SK-N-SH (cell line): ENCODE measurements at regions not wholly inside any gene's neighbourhood (a gene's known extent, or its start where the extent isn't known, plus 50 kb on each side); places are given as distances from the start of the nearest gene placed in this dataset.

Experiments
- CTCF ChIA-PET: fragments of 300-600, 350-600 bp; formaldehyde crosslinking; extraction: SDS; loops from one replicate; lab custom pipeline; 2021; lab: Yijun Ruan, JAX
- POLR2A ChIA-PET: fragments of 350-600 bp; sonication (Branson Sonifier 250); formaldehyde crosslinking; extraction: SDS; loops from one replicate; lab custom pipeline; 2020; ENCODE audit warnings: antibody characterized with exemption, inconsistent platforms; lab: Yijun Ruan, JAX
- DNase-seq: peaks from one replicate; pipeline ENCODE4 v3.0.0; 2012
- H2AFZ ChIP-seq: fragments of 200-600 bp; sonication (generic); 2 replicates; pipeline ENCODE4 v1.8.1; 2016; ENCODE audit warnings: antibody characterized with exemption, mild to moderate bottlenecking, low read depth
- H3F3A ChIP-seq: fragments of 200-600 bp; sonication (generic); replicated peaks from 2 replicates; pipeline ENCODE3; 2016; ENCODE audit warnings: antibody characterized with exemption, mild to moderate bottlenecking; ENCODE audit not compliant: insufficient read depth
- H3K27ac ChIP-seq, 2 experiments: fragments of 200-500 bp in 1 of 2; fragments of 200-600 bp in 1 of 2; sonication (Bioruptor generic) in 1 of 2; sonication (generic), shearing (Covaris generic) in 1 of 2; 2 replicates each; pipeline versions ENCODE4 v1.5.1 to v1.6.1; 2014 to 2016; ENCODE audit warnings: low read depth in 2 of 2, inconsistent platforms in 1 of 2, low read length in 1 of 2, mild to moderate bottlenecking in 1 of 2, mixed read lengths in 1 of 2
- H3K27me3 ChIP-seq: fragments of 200-600 bp; sonication (generic), shearing (Covaris generic); 2 replicates; pipeline ENCODE4 v1.6.1; 2016; ENCODE audit warnings: mixed run types; ENCODE audit not compliant: insufficient read depth
- H3K36me3 ChIP-seq, 2 experiments: fragments of 200-500 bp in 1 of 2; fragments of 200-600 bp in 1 of 2; sonication (Bioruptor generic) in 1 of 2; sonication (generic) in 1 of 2; replicated peaks in 1 of 2; 2 replicates each; pipeline versions ENCODE3 to v1.5.1; 2014 to 2016; ENCODE audit warnings: low read length in 1 of 2, mild to moderate bottlenecking in 1 of 2; ENCODE audit not compliant: insufficient read depth in 2 of 2, control insufficient read depth in 1 of 2
- H3K4me1 ChIP-seq, 2 experiments: fragments of 200-500 bp in 1 of 2; fragments of 200-600 bp in 1 of 2; sonication (Bioruptor generic) in 1 of 2; sonication (generic), shearing (Covaris generic) in 1 of 2; 2 replicates each; pipeline versions ENCODE4 v1.5.1 to v1.6.1; 2014 to 2016; ENCODE audit warnings: low read depth in 1 of 2, low read length in 1 of 2, mixed run types in 1 of 2; ENCODE audit not compliant: insufficient read depth in 2 of 2, control insufficient read depth in 1 of 2
- H3K4me2 ChIP-seq: fragments of 200-600 bp; sonication (generic), shearing (Covaris generic); 2 replicates; pipeline ENCODE4 v1.6.1; 2017; ENCODE audit warnings: mixed run types
- H3K4me3 ChIP-seq, 2 experiments: fragments of 200-500 bp in 1 of 2; fragments of 200-600 bp in 1 of 2; sonication (Bioruptor generic) in 1 of 2; sonication (generic), shearing (Covaris generic) in 1 of 2; 2 replicates each; pipeline versions ENCODE4 v1.5.1 to v1.8.1; 2014 to 2016; ENCODE audit warnings: low read depth in 2 of 2, inconsistent platforms in 1 of 2, low read length in 1 of 2, mild to moderate bottlenecking in 1 of 2, mixed read lengths in 1 of 2, moderate library complexity in 1 of 2
- H3K79me2 ChIP-seq: fragments of 200-600 bp; sonication (generic); 2 replicates; pipeline ENCODE4 v1.8.1; 2017; ENCODE audit warnings: mild to moderate bottlenecking; ENCODE audit not compliant: insufficient read depth
- H3K9ac ChIP-seq: fragments of 200-600 bp; sonication (generic); 2 replicates; pipeline ENCODE4 v1.6.1; 2017; ENCODE audit warnings: mixed run types
- H3K9me2 ChIP-seq: fragments of 200-600 bp; sonication (generic); 2 replicates; pipeline ENCODE4 v1.6.1; 2017; ENCODE audit warnings: mixed run types
- H3K9me3 ChIP-seq: fragments of 200-600 bp; sonication (generic); 2 replicates; pipeline ENCODE4 v1.6.1; 2017; ENCODE audit warnings: mixed run types, mild to moderate bottlenecking, moderate library complexity
- H4K20me1 ChIP-seq: fragments of 200-600 bp; sonication (generic); 2 replicates; pipeline ENCODE4 v1.6.1; 2017; ENCODE audit warnings: mild to moderate bottlenecking, mixed run types; ENCODE audit not compliant: insufficient read depth
- CHD2 ChIP-seq: fragments of 150-350 bp; IDR thresholded peaks from 2 replicates; pipeline ENCODE4 v1.6.1; 2018; ENCODE audit warnings: low read length; ENCODE audit not compliant: partially characterized antibody
- CTCF ChIP-seq: fragments of 200-600 bp; sonication (generic); IDR thresholded peaks from 2 replicates; pipeline ENCODE4 v1.6.1; 2017; ENCODE audit warnings: antibody characterized with exemption, mild to moderate bottlenecking, moderate library complexity
- EP300 ChIP-seq, 2 experiments: IDR thresholded peaks; 2 replicates each; pipeline versions ENCODE4 v1.4.0 to v1.6.1; 2012; ENCODE audit warnings: borderline replicate concordance in 1 of 2, low read depth in 1 of 2, low read length in 1 of 2
- EZH2phosphoT487 ChIP-seq: fragments of 200-600 bp; sonication (generic); IDR thresholded peaks from 2 replicates; pipeline ENCODE4 v1.6.1; 2017; ENCODE audit warnings: low read depth, mixed run types, mild to moderate bottlenecking, antibody characterized with exemption, moderate library complexity, borderline replicate concordance
- FOSL2 ChIP-seq: IDR thresholded peaks from 2 replicates; pipeline ENCODE4 v1.4.0; 2012; ENCODE audit warnings: low read depth, mild to moderate bottlenecking, moderate library complexity, borderline replicate concordance
- FOXM1 ChIP-seq: IDR thresholded peaks from 2 replicates; pipeline ENCODE4 v1.4.0; 2012; ENCODE audit warnings: low read depth, mild to moderate bottlenecking
- GABPA ChIP-seq: IDR thresholded peaks from 2 replicates; pipeline ENCODE4 v1.4.0; 2012; ENCODE audit warnings: low read depth, mild to moderate bottlenecking
- GATA2 ChIP-seq: sonication (generic); formaldehyde crosslinking; IDR thresholded peaks from 2 replicates; pipeline ENCODE4 v1.5.0; 2020; ENCODE audit warnings: mild to moderate bottlenecking, missing genetic modification reagents
- IRF3 ChIP-seq: fragments of 150-350 bp; IDR thresholded peaks from 2 replicates; pipeline ENCODE4 v1.6.1; 2016; ENCODE audit warnings: mild to moderate bottlenecking, low read depth, low read length
- JUND ChIP-seq: IDR thresholded peaks from 2 replicates; pipeline ENCODE4 v1.4.0; 2012
- MEF2A ChIP-seq: IDR thresholded peaks from 2 replicates; pipeline ENCODE4 v1.4.0; 2012; ENCODE audit warnings: low read depth, borderline replicate concordance
- MXI1 ChIP-seq: IDR thresholded peaks from 2 replicates; pipeline ENCODE4 v1.6.1; 2012; ENCODE audit warnings: mild to moderate bottlenecking, low read depth, low read length, improper control_type of control experiment
- PBX3 ChIP-seq: IDR thresholded peaks from 2 replicates; pipeline ENCODE4; 2012
- POLR2AphosphoS5 ChIP-seq: IDR thresholded peaks from 2 replicates; pipeline ENCODE4 v1.6.1; 2012; ENCODE audit warnings: low read depth, low read length
- RFX5 ChIP-seq: IDR thresholded peaks from 2 replicates; pipeline ENCODE4 v1.6.1; 2012; ENCODE audit warnings: mild to moderate bottlenecking, improper control_type of control experiment, low read length
- RXRA ChIP-seq: IDR thresholded peaks from 2 replicates; pipeline ENCODE4 v1.4.0; 2012; ENCODE audit warnings: low read depth, mild to moderate bottlenecking, borderline replicate concordance
- SIN3A ChIP-seq: IDR thresholded peaks from 2 replicates; pipeline ENCODE4 v1.6.1; 2012; ENCODE audit warnings: low read depth, mild to moderate bottlenecking, low read length, moderate library complexity, borderline replicate concordance
- TCF12 ChIP-seq: IDR thresholded peaks from 2 replicates; pipeline ENCODE4 v1.4.0; 2012
- TEAD4 ChIP-seq: IDR thresholded peaks from 2 replicates; pipeline ENCODE4 v1.4.0; 2012; ENCODE audit warnings: mild to moderate bottlenecking, borderline replicate concordance; ENCODE audit not compliant: insufficient read depth
- USF2 ChIP-seq: fragments of 150-350 bp; IDR thresholded peaks from 2 replicates; pipeline ENCODE4 v1.6.1; 2017; ENCODE audit warnings: antibody characterized with exemption, low read length, low read depth, borderline replicate concordance
- ZBTB33 ChIP-seq: IDR thresholded peaks from 2 replicates; pipeline ENCODE4 v1.4.0; 2012; ENCODE audit warnings: low read depth, borderline replicate concordance
- WGBS: methylation state at CpG from one replicate; pipeline ENCODE4 v1.1.6; 2017; ENCODE audit warnings: low lambda C conversion rate; 5-methylcytosine and 5-hydroxymethylcytosine counted together
- TF ChIP-seq, protein P1 (sequence below): IDR thresholded peaks from 2 replicates; pipeline ENCODE4 v1.4.0; 2012; ENCODE audit warnings: low read depth

DNA sequence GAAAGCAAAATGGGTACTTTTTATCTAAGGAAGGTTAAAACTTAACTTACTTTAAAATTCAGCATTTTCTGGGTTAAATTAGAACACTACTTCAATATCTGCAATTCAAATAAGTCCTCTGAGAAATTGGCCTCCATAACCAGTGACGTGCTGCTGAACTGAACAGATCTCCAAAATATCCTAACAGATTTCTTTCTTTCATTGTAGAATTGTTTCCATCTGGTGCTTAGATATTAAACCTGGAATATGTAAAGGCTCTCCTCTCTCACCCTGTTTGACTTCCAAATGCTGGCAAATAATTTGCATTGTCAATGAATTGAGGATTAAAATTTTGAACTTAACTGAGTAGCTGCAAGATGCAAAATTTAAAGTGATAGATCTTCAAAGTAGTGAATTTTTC lies 316.9 kb upstream of the CXADR start (continued):
- TF ChIP-seq USF2 (no peak), MXI1 (no peak), PBX3 (no peak), JUND (no peak), RFX5 (no peak), RXRA (no peak), ZBTB33 (no peak)

DNA sequence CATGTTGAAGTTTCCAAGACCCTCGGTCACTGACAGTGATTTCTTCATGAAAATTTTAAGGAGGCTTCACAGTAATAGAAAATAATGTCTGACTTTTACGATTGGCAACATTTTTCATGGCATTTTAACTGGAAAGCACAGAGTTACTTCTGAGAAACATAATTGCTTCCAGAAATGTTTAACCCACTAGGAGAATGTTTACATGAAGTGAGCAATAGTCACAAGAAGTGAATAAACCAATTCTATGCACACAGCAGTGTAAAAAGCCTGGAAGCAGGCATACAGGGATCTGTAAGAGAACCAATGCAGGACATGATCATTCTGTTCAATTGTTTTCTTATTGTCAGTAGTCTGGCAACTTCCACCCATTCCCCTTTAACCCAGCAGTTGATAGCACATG lies 316.2 kb upstream of the CXADR start:
- Histone ChIP-seq H2AFZ (no peak overlapping the region), H3K79me2 (no peaks in the 10 kb centered on the region), H3K9ac (no peak overlapping the region), H3K9me2 (no peaks in the 10 kb centered on the region), H3K4me2 (no peak overlapping the region), H3K27me3 (no peaks in the 10 kb centered on the region), H4K20me1 (no peaks in the 10 kb centered on the region), H3K27ac (no peak overlapping the region), H3K4me1 (no peaks in the 10 kb centered on the region), H3K9me3 (no peaks in the 10 kb centered on the region)
- 5% methylated on average over 2 of the region's 2 CpGs for WGBS
- CTCF ChIA-PET, result no interaction called here
- no peak for DNase-seq
- TF ChIP-seq, protein P1, sequence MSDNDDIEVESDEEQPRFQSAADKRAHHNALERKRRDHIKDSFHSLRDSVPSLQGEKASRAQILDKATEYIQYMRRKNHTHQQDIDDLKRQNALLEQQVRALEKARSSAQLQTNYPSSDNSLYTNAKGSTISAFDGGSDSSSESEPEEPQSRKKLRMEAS, result no peak
- no peak for TF ChIP-seq FOXM1
- no peak for TF ChIP-seq EP300 (IDR thresholded peaks at IDR 0.05; ENCODE audit: borderline replicate concordance in 1 of 2, low read depth in 1 of 2, low read length in 1 of 2)
- TF ChIP-seq MXI1, result no peak
- TF ChIP-seq IRF3, result no peak
- no peak for TF ChIP-seq CHD2
- TF ChIP-seq GATA2 (CRISPR knock-in tag), result no peak
- TF ChIP-seq TCF12, result no peak
- TF ChIP-seq FOSL2, result no peak
- TF ChIP-seq RFX5, result no peak
- TF ChIP-seq PBX3, result no peak
- TF ChIP-seq MEF2A, result no peak
- TF ChIP-seq POLR2AphosphoS5, result no peak
- TF ChIP-seq EZH2phosphoT487, result no peak
- TF ChIP-seq CTCF, result no peak
- no peak for TF ChIP-seq TEAD4
- TF ChIP-seq SIN3A, result no peak
- no peak for TF ChIP-seq GABPA
- TF ChIP-seq, all 33 proteins: peak for 0
- POLR2A ChIA-PET, result interaction anchor here (0.6 kb wide), 1 partner anchor 38 kb away, joined by 3 read pairs; no protein-coding TSS in a partner anchor
- no peaks in the 10 kb centered on the region for H3K36me3 ChIP-seq
- no peaks in the 10 kb centered on the region for H3F3A ChIP-seq
- no peak overlapping the region for H3K4me3 ChIP-seq
